Glutamatergic neuron (in vitro differentiated cells): ENCODE measurements at regions not wholly inside any gene's neighbourhood (a gene's known extent, or its start where the extent isn't known, plus 50 kb on each side); places are given as distances from the start of the nearest gene placed in this dataset.

Experiments used
- DNase-seq: peaks from one replicate; pipeline ENCODE4 v3.0.0; 2022
- H3K27ac Mint-ChIP-seq: one replicate; pipeline ENCODE4 v1.8.0; 2020; ENCODE audit warnings: mild to moderate bottlenecking, mixed read lengths, inconsistent platforms; ENCODE audit not compliant: unreplicated experiment
- H3K27me3 Mint-ChIP-seq: one replicate; pipeline ENCODE4 v1.8.0; 2020; ENCODE audit warnings: mild to moderate bottlenecking, moderate library complexity, mixed read lengths, inconsistent platforms; ENCODE audit not compliant: unreplicated experiment
- H3K36me3 Mint-ChIP-seq: one replicate; pipeline ENCODE4 v1.8.0; 2020; ENCODE audit warnings: mild to moderate bottlenecking, mixed read lengths, inconsistent platforms; ENCODE audit not compliant: unreplicated experiment
- H3K4me1 Mint-ChIP-seq: one replicate; pipeline ENCODE4 v1.8.0; 2020; ENCODE audit warnings: mild to moderate bottlenecking, low read depth, mixed read lengths, inconsistent platforms; ENCODE audit not compliant: unreplicated experiment
- H3K4me3 Mint-ChIP-seq: one replicate; pipeline ENCODE4 v1.8.0; 2020; ENCODE audit warnings: mild to moderate bottlenecking, mixed read lengths, inconsistent platforms; ENCODE audit not compliant: unreplicated experiment
- H3K9me3 Mint-ChIP-seq: one replicate; pipeline ENCODE4 v1.8.0; 2020; ENCODE audit warnings: mild to moderate bottlenecking, moderate library complexity, mixed read lengths, inconsistent platforms; ENCODE audit not compliant: unreplicated experiment
- CTCF ChIP-seq: fragments of 200-600 bp; sonication (generic); IDR thresholded peaks from one replicate; pipeline ENCODE4 v1.5.0; 2021; ENCODE audit not compliant: partially characterized antibody, unreplicated experiment

GRCh38 chr11:101401245-101401644 lies 182.6 kb downstream of the TRPC6 start:
- no peak for DNase-seq
- H3K4me3 Mint-ChIP-seq = no peak overlapping the region
- H3K9me3 Mint-ChIP-seq = no peaks in the 10 kb centered on the region
- TF ChIP-seq CTCF = no peak
- no peaks in the 10 kb centered on the region for H3K4me1 Mint-ChIP-seq
- no peaks in the 10 kb centered on the region for H3K36me3 Mint-ChIP-seq
- no peak overlapping the region for H3K27ac Mint-ChIP-seq
- H3K27me3 Mint-ChIP-seq = no peaks in the 10 kb centered on the region

- Mint-ChIP-seq H3K4me1 (no peaks in the 10 kb centered on the region), H3K36me3 (no peaks in the 10 kb centered on the region), H3K27ac (no peak overlapping the region), H3K27me3 (no peaks in the 10 kb centered on the region), H3K4me3 (no peak overlapping the region), H3K9me3 (no peaks in the 10 kb centered on the region)
- no peak for TF ChIP-seq CTCF
- DNase-seq = no peak
Observed at GRCh38 chr11:101397979-101398378, 185.8 kb downstream of the TRPC6 start.

- H3K27ac Mint-ChIP-seq = no peak overlapping the region
- H3K36me3 Mint-ChIP-seq = no peaks in the 10 kb centered on the region
- no peaks in the 10 kb centered on the region for H3K27me3 Mint-ChIP-seq
- no peaks in the 10 kb centered on the region for H3K4me1 Mint-ChIP-seq
- no peak for DNase-seq
- TF ChIP-seq CTCF = peak; percentile 18
- no peak overlapping the region for H3K4me3 Mint-ChIP-seq
- H3K9me3 Mint-ChIP-seq = no peaks in the 10 kb centered on the region
Observed at GRCh38 chr11:101390539-101390938, 193.3 kb downstream of the TRPC6 start.

- Mint-ChIP-seq H3K36me3 (no peaks in the 10 kb centered on the region), H3K27ac (no peak overlapping the region), H3K4me1 (no peaks in the 10 kb centered on the region), H3K9me3 (no peaks in the 10 kb centered on the region), H3K4me3 (no peak overlapping the region), H3K27me3 (no peaks in the 10 kb centered on the region)
- no peak for DNase-seq
- TF ChIP-seq CTCF = no peak
Observed at GRCh38 chr11:101369835-101370234, 214.0 kb downstream of the TRPC6 start.

- Mint-ChIP-seq H3K4me3 (no peak overlapping the region), H3K36me3 (no peaks in the 10 kb centered on the region), H3K27me3 (no peaks in the 10 kb centered on the region), H3K4me1 (no peaks in the 10 kb centered on the region), H3K27ac (no peak overlapping the region), H3K9me3 (no peaks in the 10 kb centered on the region)
- TF ChIP-seq CTCF = no peak
- no peak for DNase-seq
Observed at GRCh38 chr11:101363706-101364275, 220.0 kb downstream of the TRPC6 start.
